ENCODE measurements at regions not wholly inside any gene's neighbourhood (a gene's known extent, or its start where the extent isn't known, plus 50 kb on each side); places are given as distances from the start of the nearest gene placed in this dataset.
A peak's percentile ranks its signal among the peaks of the same experiment; 100 is the strongest.

GRCh38 chrX:147800663-147801062 lies 111.1 kb upstream of the FMR1 start:
- no peak overlapping the region for H3K4me3 ChIP-seq (replicated peaks; ENCODE audit: low read depth, low read length)
- DNase-seq (ENCODE audit: low read depth): no peak
- no peak for TF ChIP-seq CTCF (IDR thresholded peaks at IDR 0.05; ENCODE audit: low read length, missing control alignments)

- no peak overlapping the region for H3K4me3 ChIP-seq (replicated peaks; ENCODE audit: low read depth, low read length)
- peak; percentile 0 for DNase-seq (ENCODE audit: low read depth)
- TF ChIP-seq CTCF (IDR thresholded peaks at IDR 0.05; ENCODE audit: low read length, missing control alignments): no peak
These were observed 107.8 kb upstream of the FMR1 start for GRCh38 chrX:147803948-147804347.

DNA sequence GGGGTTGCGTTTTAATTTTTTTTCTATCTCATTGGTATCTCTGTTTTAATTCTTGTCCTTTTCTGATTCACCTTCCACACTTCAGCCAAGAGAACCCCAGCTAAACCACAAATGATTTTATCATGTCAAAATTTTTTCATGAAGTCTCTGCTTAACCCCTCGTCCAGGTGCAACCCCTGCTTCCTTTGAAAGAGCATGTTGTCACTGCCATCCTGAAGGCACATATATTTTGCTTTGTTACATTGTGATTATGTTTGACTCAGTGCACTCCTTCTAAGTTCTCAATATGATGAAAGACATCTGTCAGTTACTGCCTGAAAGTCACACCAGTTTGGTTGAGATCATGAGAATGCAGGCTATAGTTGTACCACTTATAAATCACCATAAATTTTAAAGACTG lies 99.9 kb upstream of the FMR1 start:
- DNase-seq (ENCODE audit: low read depth): no peak
- H3K4me3 ChIP-seq (replicated peaks; ENCODE audit: low read depth, low read length): no peak overlapping the region
- TF ChIP-seq CTCF (IDR thresholded peaks at IDR 0.05; ENCODE audit: low read length, missing control alignments): no peak

- TF ChIP-seq CTCF (IDR thresholded peaks at IDR 0.05; ENCODE audit: low read length, missing control alignments): no peak
- DNase-seq (ENCODE audit: low read depth): no peak
- no peak overlapping the region for H3K4me3 ChIP-seq (replicated peaks; ENCODE audit: low read depth, low read length)
These were observed 84.6 kb upstream of the FMR1 start for GRCh38 chrX:147827070-147827469.

DNA sequence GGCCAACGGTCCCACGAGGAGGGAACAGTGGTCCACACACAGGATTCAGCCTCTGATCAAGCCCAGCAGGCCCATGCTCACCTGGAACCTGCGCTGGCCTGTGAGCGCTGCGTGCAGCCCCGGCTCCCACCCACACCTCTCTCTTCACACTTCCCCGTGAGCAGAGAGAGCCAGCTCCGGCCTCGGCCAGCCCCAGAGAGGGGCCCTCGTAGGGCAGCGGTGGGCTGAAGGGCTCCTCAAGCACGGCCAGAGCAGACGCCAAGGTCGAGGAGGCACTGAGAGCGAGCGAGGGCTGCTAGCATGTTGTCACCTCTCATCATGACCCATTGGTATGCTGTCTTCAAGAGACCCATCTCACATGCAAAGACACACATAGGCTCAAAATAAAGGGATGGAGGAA lies 83.0 kb upstream of the FMR1 start:
- H3K4me3 ChIP-seq (replicated peaks; ENCODE audit: low read depth, low read length): no peak overlapping the region
- no peak for TF ChIP-seq CTCF (IDR thresholded peaks at IDR 0.05; ENCODE audit: low read length, missing control alignments)
- no peak for DNase-seq (ENCODE audit: low read depth)

GRCh38 chrX:147832707-147833348 lies 78.9 kb upstream of the FMR1 start:
- no peak for TF ChIP-seq CTCF (IDR thresholded peaks at IDR 0.05; ENCODE audit: low read length, missing control alignments)
- no peak for DNase-seq (ENCODE audit: low read depth)
- H3K4me3 ChIP-seq (replicated peaks; ENCODE audit: low read depth, low read length): no peak overlapping the region

- no peak for TF ChIP-seq CTCF (IDR thresholded peaks at IDR 0.05; ENCODE audit: low read length, missing control alignments)
- DNase-seq (ENCODE audit: low read depth): no peak
These were observed 73.1 kb upstream of the FMR1 start for GRCh38 chrX:147838465-147839131.

More at GRCh38 chrX:147838465-147839131, 73.1 kb upstream of the FMR1 start:
- H3K4me3 ChIP-seq (replicated peaks; ENCODE audit: low read depth, low read length): no peak overlapping the region

All from fibroblast of pulmonary artery (primary cell).